ENCODE measurements at regions not wholly inside any gene's neighbourhood (a gene's known extent, or its start where the extent isn't known, plus 50 kb on each side); places are given as distances from the start of the nearest gene placed in this dataset.

DNA sequence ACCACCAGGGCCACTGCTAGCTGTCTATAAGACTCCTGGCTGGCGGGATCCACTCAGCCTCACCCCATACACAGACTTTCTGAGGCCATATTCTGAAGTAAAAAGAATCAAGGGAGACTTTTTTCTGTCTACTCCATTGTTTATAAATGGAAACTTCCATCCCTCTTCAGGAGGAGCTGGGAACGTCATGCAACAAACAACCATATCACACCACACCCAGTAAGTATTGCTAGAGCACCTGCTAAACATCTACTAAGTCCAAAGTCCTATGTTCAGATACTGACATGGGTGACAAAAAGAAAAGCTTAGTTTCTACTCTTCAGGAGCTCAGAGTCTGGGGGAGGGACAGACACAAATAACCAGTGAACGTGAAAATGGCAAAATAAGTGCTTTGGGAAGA, 324.8 kb upstream of the ONECUT1 start:
- DNase-seq (ENCODE audit: low read depth) = no peak
- TF ChIP-seq, protein P1, sequence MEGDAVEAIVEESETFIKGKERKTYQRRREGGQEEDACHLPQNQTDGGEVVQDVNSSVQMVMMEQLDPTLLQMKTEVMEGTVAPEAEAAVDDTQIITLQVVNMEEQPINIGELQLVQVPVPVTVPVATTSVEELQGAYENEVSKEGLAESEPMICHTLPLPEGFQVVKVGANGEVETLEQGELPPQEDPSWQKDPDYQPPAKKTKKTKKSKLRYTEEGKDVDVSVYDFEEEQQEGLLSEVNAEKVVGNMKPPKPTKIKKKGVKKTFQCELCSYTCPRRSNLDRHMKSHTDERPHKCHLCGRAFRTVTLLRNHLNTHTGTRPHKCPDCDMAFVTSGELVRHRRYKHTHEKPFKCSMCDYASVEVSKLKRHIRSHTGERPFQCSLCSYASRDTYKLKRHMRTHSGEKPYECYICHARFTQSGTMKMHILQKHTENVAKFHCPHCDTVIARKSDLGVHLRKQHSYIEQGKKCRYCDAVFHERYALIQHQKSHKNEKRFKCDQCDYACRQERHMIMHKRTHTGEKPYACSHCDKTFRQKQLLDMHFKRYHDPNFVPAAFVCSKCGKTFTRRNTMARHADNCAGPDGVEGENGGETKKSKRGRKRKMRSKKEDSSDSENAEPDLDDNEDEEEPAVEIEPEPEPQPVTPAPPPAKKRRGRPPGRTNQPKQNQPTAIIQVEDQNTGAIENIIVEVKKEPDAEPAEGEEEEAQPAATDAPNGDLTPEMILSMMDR (IDR thresholded peaks at IDR 0.05; ENCODE audit: low read depth, low read length, missing control alignments) = no peak
- in situ Hi-C loops (cut with HindIII; ENCODE audit: low sequenced_read_pairs) = no loop called here
- no peak overlapping the region for H3K4me3 ChIP-seq (ENCODE audit: low read depth, low read length)

DNA sequence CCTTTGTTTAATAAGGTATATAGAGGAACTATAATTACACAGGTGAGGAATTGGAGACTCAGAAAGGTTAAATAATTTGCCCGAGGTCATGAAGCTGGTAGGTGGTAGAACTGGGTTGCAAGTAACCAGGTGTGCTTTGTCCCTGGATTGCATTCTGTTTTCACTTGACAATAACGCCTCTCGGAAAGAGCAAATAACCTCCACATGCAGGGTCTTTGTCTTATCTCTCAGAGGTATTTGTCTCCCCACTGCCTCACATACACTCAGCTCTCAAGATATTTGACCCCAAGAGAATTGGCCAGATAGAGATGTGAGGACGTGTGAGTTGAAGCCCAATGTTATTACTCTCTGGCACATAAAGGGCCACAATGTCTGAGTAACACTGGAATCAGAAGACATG, 320.9 kb upstream of the ONECUT1 start:
- no peak overlapping the region for H3K4me3 ChIP-seq (ENCODE audit: low read depth, low read length)
- in situ Hi-C loops (cut with HindIII; ENCODE audit: low sequenced_read_pairs) = no loop called here
- TF ChIP-seq, protein P1 (IDR thresholded peaks at IDR 0.05; ENCODE audit: low read depth, low read length, missing control alignments) = no peak
- no peak for DNase-seq (ENCODE audit: low read depth)

DNA sequence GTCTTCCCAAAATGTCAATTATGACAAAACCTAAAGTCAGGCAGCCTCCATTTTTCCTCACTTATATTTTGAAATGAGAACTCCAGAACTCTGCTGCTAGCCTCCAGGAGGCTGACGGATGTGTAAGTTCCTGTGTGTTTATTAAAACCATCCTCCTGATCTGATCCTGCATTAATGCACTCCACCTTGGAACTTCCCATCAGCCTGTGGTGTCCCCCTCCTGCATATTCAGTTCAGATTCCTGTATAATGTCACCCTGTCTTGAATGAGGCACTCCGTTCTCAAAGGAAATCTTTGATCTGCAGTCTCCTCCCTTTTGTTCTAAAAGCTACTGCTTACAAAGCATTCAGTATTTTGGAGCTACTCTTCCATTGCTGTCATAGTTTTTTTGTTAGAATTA, 318.2 kb upstream of the ONECUT1 start:
- no peak overlapping the region for H3K4me3 ChIP-seq (ENCODE audit: low read depth, low read length)
- in situ Hi-C loops (cut with HindIII; ENCODE audit: low sequenced_read_pairs) = no loop called here
- TF ChIP-seq, protein P1 (IDR thresholded peaks at IDR 0.05; ENCODE audit: low read depth, low read length, missing control alignments) = no peak
- DNase-seq (ENCODE audit: low read depth) = no peak

DNA sequence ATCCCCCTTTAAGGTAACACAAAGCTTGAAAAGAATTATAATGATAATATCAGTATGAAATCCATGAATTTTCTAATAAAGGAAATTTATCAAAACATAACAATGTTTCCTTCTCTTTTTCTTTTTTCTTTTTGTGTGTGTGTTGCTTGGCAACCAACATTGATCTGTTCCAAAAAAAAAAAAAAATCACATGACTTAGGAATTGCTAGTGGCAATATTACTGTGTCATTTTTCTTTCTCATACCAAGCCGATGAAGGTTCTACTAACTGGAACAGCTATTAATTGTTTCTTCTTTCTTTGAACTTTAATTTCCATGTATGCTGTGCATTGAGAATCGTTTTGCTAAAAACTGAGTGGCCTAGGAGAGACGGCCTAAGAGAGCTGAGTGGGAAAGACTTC, 317.7 kb upstream of the ONECUT1 start:
- TF ChIP-seq, protein P1 (IDR thresholded peaks at IDR 0.05; ENCODE audit: low read depth, low read length, missing control alignments) = no peak
- DNase-seq (ENCODE audit: low read depth) = no peak
- in situ Hi-C loops (cut with HindIII; ENCODE audit: low sequenced_read_pairs) = no loop called here
- no peak overlapping the region for H3K4me3 ChIP-seq (ENCODE audit: low read depth, low read length)

DNA sequence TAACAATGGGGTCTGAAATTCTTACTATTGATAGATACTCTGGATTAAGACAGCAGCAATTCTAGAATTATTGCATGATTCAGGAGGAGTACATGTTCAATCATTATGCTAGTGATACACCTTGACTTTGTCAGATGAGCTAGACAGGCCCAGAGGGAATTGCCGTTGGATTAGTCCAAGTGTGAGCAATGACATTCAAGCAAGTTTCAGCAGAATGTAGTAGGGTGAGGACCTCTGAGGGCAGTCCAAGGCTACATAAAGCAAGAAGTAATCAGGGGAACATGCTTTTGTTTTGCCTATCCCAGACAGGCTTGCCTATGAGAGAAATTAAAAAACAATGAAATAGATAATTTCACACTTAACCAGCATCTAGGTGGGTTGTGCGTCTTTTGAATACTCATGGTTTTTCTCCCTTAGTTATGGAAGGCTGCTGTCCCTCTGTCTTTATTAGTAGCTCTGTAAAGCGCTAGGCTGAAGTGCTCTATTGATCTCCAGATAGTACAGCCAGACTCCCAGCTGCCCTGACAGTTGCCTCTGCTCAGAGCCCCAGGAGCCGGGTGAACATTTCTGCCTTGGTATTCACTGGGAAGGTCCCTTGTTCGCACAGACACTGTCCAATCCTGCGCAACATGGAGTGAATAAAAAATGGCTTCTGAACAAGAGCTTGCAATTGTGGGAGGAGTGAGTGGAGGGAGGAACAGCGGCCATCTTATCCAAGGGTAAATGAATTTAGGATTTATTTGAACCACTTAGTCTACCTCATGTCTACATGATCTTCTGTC, 316.6 kb upstream of the ONECUT1 start:
- TF ChIP-seq, protein P1 (IDR thresholded peaks at IDR 0.05; ENCODE audit: low read depth, low read length, missing control alignments) = no peak
- no peak for DNase-seq (ENCODE audit: low read depth)
- in situ Hi-C loops (cut with HindIII; ENCODE audit: low sequenced_read_pairs) = no loop called here
- no peak overlapping the region for H3K4me3 ChIP-seq (ENCODE audit: low read depth, low read length)

DNA sequence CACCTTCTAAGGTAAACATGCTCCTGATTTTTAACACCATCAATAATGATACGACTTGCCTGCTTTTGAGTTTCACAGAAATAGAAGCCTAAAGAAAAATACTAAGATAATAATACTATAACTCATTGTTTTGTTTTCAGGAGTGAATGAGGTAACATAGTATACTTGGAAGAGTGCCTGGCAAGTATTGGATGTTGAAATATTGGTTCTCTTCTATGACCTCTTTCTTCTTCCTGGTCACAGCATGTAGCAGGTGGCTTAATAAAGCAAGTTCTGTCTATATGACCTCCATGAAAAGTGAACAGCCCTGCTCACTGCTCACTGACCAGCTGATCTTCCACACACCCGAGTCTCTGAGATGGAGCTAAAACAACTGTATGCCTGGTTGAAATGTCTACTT, 312.3 kb upstream of the ONECUT1 start:
- H3K4me3 ChIP-seq (ENCODE audit: low read depth, low read length) = no peak overlapping the region
- DNase-seq (ENCODE audit: low read depth) = no peak
- TF ChIP-seq, protein P1 (IDR thresholded peaks at IDR 0.05; ENCODE audit: low read depth, low read length, missing control alignments) = no peak
- in situ Hi-C loops (cut with HindIII; ENCODE audit: low sequenced_read_pairs) = no loop called here
